ENCODE measurements at regions not wholly inside any gene's neighbourhood (a gene's known extent, or its start where the extent isn't known, plus 50 kb on each side); places are given as distances from the start of the nearest gene placed in this dataset.

DNA sequence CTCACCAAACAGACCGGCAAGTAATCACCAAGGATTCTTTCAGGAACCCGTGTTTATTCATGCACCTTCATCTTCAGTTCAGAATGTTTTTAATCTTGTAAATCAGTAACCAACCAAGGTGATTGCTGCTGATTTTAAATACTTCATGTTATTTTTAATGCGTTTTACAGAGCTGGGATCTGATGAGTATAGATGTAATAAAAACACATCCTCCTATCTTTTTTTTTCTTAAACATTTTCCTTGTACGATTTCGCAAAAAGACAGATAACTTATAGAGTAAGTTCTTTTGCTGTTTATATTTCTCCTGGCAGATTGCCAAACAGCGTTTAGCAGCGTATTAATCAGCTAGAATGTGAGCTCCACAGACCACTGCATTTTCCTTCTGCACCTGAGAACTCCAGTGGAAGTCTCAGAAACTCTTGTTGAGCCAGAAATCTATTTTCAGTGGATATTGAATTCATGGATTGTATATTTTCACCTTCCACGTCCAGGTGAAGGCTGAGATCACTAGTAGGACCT lies 397.8 kb upstream of the NRP1 start:
- no peaks in the 10 kb centered on the region for H3K36me3 ChIP-seq (ENCODE audit: control insufficient read depth in 1 of 2, insufficient read depth in 2 of 2, low read depth in 1 of 2, low read length in 2 of 2)
- H3K4me3 ChIP-seq (ENCODE audit: insufficient read depth in 1 of 2, low read depth in 1 of 2, low read length in 2 of 2): no peak overlapping the region
- no peak overlapping the region for H3K4ac ChIP-seq (ENCODE audit: low read depth in 1 of 2, low read length in 2 of 2)
- no peak for DNase-seq
- no peak overlapping the region for H2AK5ac ChIP-seq (ENCODE audit: low read length, severe bottlenecking)
- H3K14ac ChIP-seq (ENCODE audit: low read length in 2 of 2): no peak overlapping the region
- H3K27ac ChIP-seq (ENCODE audit: low read length, poor library complexity, severe bottlenecking): no peak overlapping the region
- WGBS: 83% methylated on average over 5 of the region's 8 CpGs
- no peaks in the 10 kb centered on the region for H3K27me3 ChIP-seq (ENCODE audit: control insufficient read depth in 1 of 2, insufficient read depth in 1 of 2, low read length in 2 of 2)
- no peak overlapping the region for H4K8ac ChIP-seq (ENCODE audit: low read length)
- no peak overlapping the region for H4K91ac ChIP-seq (ENCODE audit: low read length)
- no peak overlapping the region for H2AFZ ChIP-seq (ENCODE audit: low read depth, low read length)
- no peak overlapping the region for H3K23ac ChIP-seq (ENCODE audit: low read length in 2 of 2)
- no peak overlapping the region for H2BK120ac ChIP-seq (ENCODE audit: low read depth, low read length)
- no peak overlapping the region for H2BK12ac ChIP-seq (ENCODE audit: low read length in 2 of 2)
- no peak overlapping the region for H3K18ac ChIP-seq (ENCODE audit: low read depth in 1 of 2, low read length in 2 of 2)
- no peak overlapping the region for H2BK15ac ChIP-seq (ENCODE audit: low read depth, poor library complexity, severe bottlenecking)
- peak overlapping the region; percentile 30 for H3K4me2 ChIP-seq (ENCODE audit: low read length, poor library complexity, severe bottlenecking)
- no peaks in the 10 kb centered on the region for H3K79me1 ChIP-seq (replicated peaks; ENCODE audit: low read length, poor library complexity, severe bottlenecking)
- H2BK5ac ChIP-seq (ENCODE audit: low read depth, low read length, poor library complexity, severe bottlenecking): no peak overlapping the region
- H3K9ac ChIP-seq (ENCODE audit: low read length): no peak overlapping the region
- H3K9me3 ChIP-seq (ENCODE audit: control insufficient read depth, low read length): peaks cover 15% of the 10 kb centered on the region
- peaks cover 5% of the 10 kb centered on the region for H3K4me1 ChIP-seq (ENCODE audit: control insufficient read depth, insufficient read depth, low read depth, low read length)

DNA sequence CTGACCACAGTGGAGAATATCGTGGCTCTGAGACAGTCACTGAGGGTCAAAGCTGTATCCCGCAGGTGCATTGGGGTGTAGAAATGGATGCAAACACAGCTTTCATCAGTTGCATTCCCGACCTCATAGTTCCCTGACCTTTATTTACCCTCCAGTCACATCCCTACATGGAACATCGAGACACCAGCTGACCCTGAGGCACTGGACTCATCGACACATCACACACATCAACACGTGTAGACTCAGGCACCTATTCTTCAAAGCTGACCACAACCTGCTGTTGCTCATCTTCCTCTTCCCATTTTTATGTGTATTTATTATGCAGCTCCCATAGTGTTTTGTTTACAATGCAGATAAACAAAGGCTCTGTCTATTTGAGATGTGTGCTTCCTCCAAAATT lies 396.9 kb upstream of the NRP1 start:
- peaks cover 15% of the 10 kb centered on the region for H3K9me3 ChIP-seq (ENCODE audit: control insufficient read depth, low read length)
- DNase-seq: no peak
- H3K36me3 ChIP-seq (ENCODE audit: control insufficient read depth in 1 of 2, insufficient read depth in 2 of 2, low read depth in 1 of 2, low read length in 2 of 2): no peaks in the 10 kb centered on the region
- H3K4me3 ChIP-seq (ENCODE audit: insufficient read depth in 1 of 2, low read depth in 1 of 2, low read length in 2 of 2): no peak overlapping the region
- no peak overlapping the region for H2BK12ac ChIP-seq (ENCODE audit: low read length in 2 of 2)
- no peak overlapping the region for H4K8ac ChIP-seq (ENCODE audit: low read length)
- H3K27ac ChIP-seq (ENCODE audit: low read length, poor library complexity, severe bottlenecking): no peak overlapping the region
- H3K4me1 ChIP-seq (ENCODE audit: control insufficient read depth, insufficient read depth, low read depth, low read length): peaks cover 5% of the 10 kb centered on the region
- no peak overlapping the region for H2AK5ac ChIP-seq (ENCODE audit: low read length, severe bottlenecking)
- no peak overlapping the region for H4K91ac ChIP-seq (ENCODE audit: low read length)
- no peaks in the 10 kb centered on the region for H3K27me3 ChIP-seq (ENCODE audit: control insufficient read depth in 1 of 2, insufficient read depth in 1 of 2, low read length in 2 of 2)
- H3K79me1 ChIP-seq (replicated peaks; ENCODE audit: low read length, poor library complexity, severe bottlenecking): no peaks in the 10 kb centered on the region
- H3K23ac ChIP-seq (ENCODE audit: low read length in 2 of 2): no peak overlapping the region
- no peak overlapping the region for H3K4ac ChIP-seq (ENCODE audit: low read depth in 1 of 2, low read length in 2 of 2)
- H3K4me2 ChIP-seq (ENCODE audit: low read length, poor library complexity, severe bottlenecking): no peak overlapping the region
- H3K18ac ChIP-seq (ENCODE audit: low read depth in 1 of 2, low read length in 2 of 2): no peak overlapping the region
- H3K14ac ChIP-seq (ENCODE audit: low read length in 2 of 2): no peak overlapping the region
- 68% methylated on average over 6 of the region's 6 CpGs for WGBS
- H2BK15ac ChIP-seq (ENCODE audit: low read depth, poor library complexity, severe bottlenecking): no peak overlapping the region
- H2BK5ac ChIP-seq (ENCODE audit: low read depth, low read length, poor library complexity, severe bottlenecking): no peak overlapping the region
- no peak overlapping the region for H3K9ac ChIP-seq (ENCODE audit: low read length)
- H2BK120ac ChIP-seq (ENCODE audit: low read depth, low read length): no peak overlapping the region
- H2AFZ ChIP-seq (ENCODE audit: low read depth, low read length): no peak overlapping the region

DNA sequence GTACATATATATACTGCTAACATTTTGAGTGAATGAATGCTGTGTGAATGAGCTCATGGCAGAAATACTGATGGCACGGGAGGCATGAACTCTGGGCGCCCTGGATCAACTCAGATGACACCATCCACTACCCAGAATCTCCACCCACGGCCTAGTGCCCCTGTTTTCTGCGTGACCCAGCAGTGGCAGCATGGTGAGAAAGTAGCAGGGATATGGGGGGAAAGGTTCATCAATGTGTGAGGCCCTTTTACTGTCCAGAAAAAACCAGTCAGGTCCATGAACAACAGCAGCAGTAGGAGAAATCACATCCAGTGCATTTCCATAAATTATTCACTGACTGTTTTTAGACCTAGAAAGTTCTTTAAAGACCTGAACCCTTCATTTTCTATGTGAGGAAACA lies 391.0 kb upstream of the NRP1 start:
- H3K4me3 ChIP-seq (ENCODE audit: insufficient read depth in 1 of 2, low read depth in 1 of 2, low read length in 2 of 2): no peak overlapping the region
- no peak overlapping the region for H4K91ac ChIP-seq (ENCODE audit: low read length)
- no peak overlapping the region for H2BK120ac ChIP-seq (ENCODE audit: low read depth, low read length)
- 71% methylated on average over 1 of the region's 4 CpGs for WGBS
- H3K27ac ChIP-seq (ENCODE audit: low read length, poor library complexity, severe bottlenecking): no peak overlapping the region
- no peak overlapping the region for H3K4ac ChIP-seq (ENCODE audit: low read depth in 1 of 2, low read length in 2 of 2)
- H2BK5ac ChIP-seq (ENCODE audit: low read depth, low read length, poor library complexity, severe bottlenecking): no peak overlapping the region
- H2AK5ac ChIP-seq (ENCODE audit: low read length, severe bottlenecking): no peak overlapping the region
- no peaks in the 10 kb centered on the region for H3K4me1 ChIP-seq (ENCODE audit: control insufficient read depth, insufficient read depth, low read depth, low read length)
- H2BK12ac ChIP-seq (ENCODE audit: low read length in 2 of 2): no peak overlapping the region
- no peak overlapping the region for H3K14ac ChIP-seq (ENCODE audit: low read length in 2 of 2)
- H3K23ac ChIP-seq (ENCODE audit: low read length in 2 of 2): no peak overlapping the region
- no peak overlapping the region for H3K18ac ChIP-seq (ENCODE audit: low read depth in 1 of 2, low read length in 2 of 2)
- peaks cover 17% of the 10 kb centered on the region for H3K9me3 ChIP-seq (ENCODE audit: control insufficient read depth, low read length)
- no peak for DNase-seq
- no peak overlapping the region for H3K9ac ChIP-seq (ENCODE audit: low read length)
- H3K27me3 ChIP-seq (ENCODE audit: control insufficient read depth in 1 of 2, insufficient read depth in 1 of 2, low read length in 2 of 2): no peaks in the 10 kb centered on the region
- H3K4me2 ChIP-seq (ENCODE audit: low read length, poor library complexity, severe bottlenecking): no peak overlapping the region
- H4K8ac ChIP-seq (ENCODE audit: low read length): no peak overlapping the region
- H2AFZ ChIP-seq (ENCODE audit: low read depth, low read length): no peak overlapping the region
- no peak overlapping the region for H2BK15ac ChIP-seq (ENCODE audit: low read depth, poor library complexity, severe bottlenecking)
- H3K36me3 ChIP-seq (ENCODE audit: control insufficient read depth in 1 of 2, insufficient read depth in 2 of 2, low read depth in 1 of 2, low read length in 2 of 2): no peaks in the 10 kb centered on the region
- no peaks in the 10 kb centered on the region for H3K79me1 ChIP-seq (replicated peaks; ENCODE audit: low read length, poor library complexity, severe bottlenecking)

DNA sequence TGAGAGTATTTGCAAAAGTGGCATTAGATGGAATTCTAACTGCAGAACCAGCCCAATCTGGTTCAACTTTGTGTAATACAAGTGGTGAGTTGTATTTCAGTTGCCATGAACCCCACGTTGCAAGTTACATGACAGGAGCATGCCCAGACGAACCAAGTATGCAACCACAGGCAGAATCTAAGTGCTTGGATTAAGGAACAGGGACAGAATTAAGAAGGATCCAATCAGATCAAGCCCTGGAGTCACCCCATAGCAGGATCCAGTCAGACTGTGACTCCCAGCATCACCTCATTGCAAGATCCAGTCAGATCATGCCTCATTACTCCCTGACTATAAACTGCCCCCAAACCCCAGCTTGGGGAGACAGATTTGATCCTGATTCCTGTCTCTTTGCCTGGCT lies 388.7 kb upstream of the NRP1 start:
- Histone ChIP-seq H2BK120ac (ENCODE audit: low read depth, low read length) (no peak overlapping the region), H3K4me1 (ENCODE audit: control insufficient read depth, insufficient read depth, low read depth, low read length) (no peaks in the 10 kb centered on the region), H3K18ac (ENCODE audit: low read depth in 1 of 2, low read length in 2 of 2) (no peak overlapping the region), H3K23ac (ENCODE audit: low read length in 2 of 2) (no peak overlapping the region), H2BK15ac (ENCODE audit: low read depth, poor library complexity, severe bottlenecking) (no peak overlapping the region), H3K79me1 (replicated peaks; ENCODE audit: low read length, poor library complexity, severe bottlenecking) (no peaks in the 10 kb centered on the region), H3K4me2 (ENCODE audit: low read length, poor library complexity, severe bottlenecking) (no peak overlapping the region), H3K4me3 (ENCODE audit: insufficient read depth in 1 of 2, low read depth in 1 of 2, low read length in 2 of 2) (no peak overlapping the region), H4K8ac (ENCODE audit: low read length) (no peak overlapping the region), H3K36me3 (ENCODE audit: control insufficient read depth in 1 of 2, insufficient read depth in 2 of 2, low read depth in 1 of 2, low read length in 2 of 2) (no peaks in the 10 kb centered on the region), H3K9me3 (ENCODE audit: control insufficient read depth, low read length) (peaks cover 16% of the 10 kb centered on the region), H3K9ac (ENCODE audit: low read length) (no peak overlapping the region), H2AK5ac (ENCODE audit: low read length, severe bottlenecking) (no peak overlapping the region), H2BK5ac (ENCODE audit: low read depth, low read length, poor library complexity, severe bottlenecking) (no peak overlapping the region), H3K14ac (ENCODE audit: low read length in 2 of 2) (no peak overlapping the region), H3K27me3 (ENCODE audit: control insufficient read depth in 1 of 2, insufficient read depth in 1 of 2, low read length in 2 of 2) (no peaks in the 10 kb centered on the region), H2BK12ac (ENCODE audit: low read length in 2 of 2) (no peak overlapping the region), H3K27ac (ENCODE audit: low read length, poor library complexity, severe bottlenecking) (no peak overlapping the region), H2AFZ (ENCODE audit: low read depth, low read length) (no peak overlapping the region), H4K91ac (ENCODE audit: low read length) (no peak overlapping the region), H3K4ac (ENCODE audit: low read depth in 1 of 2, low read length in 2 of 2) (no peak overlapping the region)
- DNase-seq: peak; percentile 9
- 71% methylated on average over 2 of the region's 2 CpGs for WGBS

Measured in mesenchymal stem cell (in vitro differentiated cells and primary cell).